Prostate gland (tissue), 2 donors: ENCODE measurements at regions not wholly inside any gene's neighbourhood (a gene's known extent, or its start where the extent isn't known, plus 50 kb on each side); places are given as distances from the start of the nearest gene placed in this dataset.

Experiments used
- CTCF ChIP-seq, 4 experiments: fragments of 200-600 bp in 2 of 4; fragments of 450-650 bp in 2 of 4; sonication (generic) in 2 of 4; IDR thresholded peaks; 1 replicate in 3 of 4; 2 replicates in 1 of 4; pipeline ENCODE4 v1.5.1; 2016 to 2019; ENCODE audit warnings: antibody characterized with exemption in 4 of 4, mild to moderate bottlenecking in 2 of 4, moderate library complexity in 2 of 4
- POLR2AphosphoS5 ChIP-seq: sonication (generic); formaldehyde crosslinking; IDR thresholded peaks from one replicate; pipeline ENCODE4 v1.6.1; 2017; ENCODE audit warnings: antibody characterized with exemption

- TF ChIP-seq POLR2AphosphoS5: no peak
- no peak for TF ChIP-seq CTCF (IDR thresholded peaks at IDR 0.05)
Observed at GRCh38 chr6:21931641-21932335, 338.2 kb downstream of the SOX4 start.
